Coronary artery (tissue), 2 donors: ENCODE measurements at regions not wholly inside any gene's neighbourhood (a gene's known extent, or its start where the extent isn't known, plus 50 kb on each side); places are given as distances from the start of the nearest gene placed in this dataset.

Source experiments
- DNase-seq: peaks from one replicate; pipeline ENCODE4 v3.0.0-alpha.2; 2017; ENCODE audit warnings: low spot score
- H3K27ac ChIP-seq, 2 donors: fragments of 200-600 bp; sonication (generic); one replicate each; pipeline ENCODE4 v1.5.1; 2016 to 2019
- H3K4me3 ChIP-seq: fragments of 200-600 bp; sonication (generic); 2 replicates; pipeline ENCODE4 v1.5.1; 2016; ENCODE audit warnings: mild to moderate bottlenecking, moderate library complexity
- TF ChIP-seq, protein P1 (sequence below): fragments of 200-600 bp; sonication (generic); IDR thresholded peaks from one replicate; pipeline ENCODE4 v1.5.1; 2019; ENCODE audit warnings: antibody characterized with exemption

DNA sequence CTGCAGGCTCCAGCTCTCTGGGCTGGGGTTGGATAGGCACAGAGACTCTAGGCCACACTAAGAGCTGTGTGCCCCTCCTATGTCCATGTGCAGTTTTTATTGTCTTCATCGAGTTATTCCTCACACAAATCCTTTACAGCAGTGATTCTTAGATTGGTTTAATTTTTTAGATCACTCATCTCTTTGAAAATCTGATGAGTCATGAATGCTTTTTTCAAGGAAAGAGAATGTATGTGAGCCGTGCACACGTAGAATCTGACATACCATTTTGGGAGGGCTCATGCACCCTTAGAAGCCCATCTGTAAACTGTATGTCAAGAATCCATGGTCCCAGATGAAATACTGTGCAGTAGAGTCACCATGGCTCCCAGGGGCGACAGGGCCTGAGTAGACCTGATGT, 100.7 kb upstream of the S1PR3 start:
- Histone ChIP-seq H3K27ac (no peak overlapping the region), H3K4me3 (no peak overlapping the region)
- TF ChIP-seq, protein P1, sequence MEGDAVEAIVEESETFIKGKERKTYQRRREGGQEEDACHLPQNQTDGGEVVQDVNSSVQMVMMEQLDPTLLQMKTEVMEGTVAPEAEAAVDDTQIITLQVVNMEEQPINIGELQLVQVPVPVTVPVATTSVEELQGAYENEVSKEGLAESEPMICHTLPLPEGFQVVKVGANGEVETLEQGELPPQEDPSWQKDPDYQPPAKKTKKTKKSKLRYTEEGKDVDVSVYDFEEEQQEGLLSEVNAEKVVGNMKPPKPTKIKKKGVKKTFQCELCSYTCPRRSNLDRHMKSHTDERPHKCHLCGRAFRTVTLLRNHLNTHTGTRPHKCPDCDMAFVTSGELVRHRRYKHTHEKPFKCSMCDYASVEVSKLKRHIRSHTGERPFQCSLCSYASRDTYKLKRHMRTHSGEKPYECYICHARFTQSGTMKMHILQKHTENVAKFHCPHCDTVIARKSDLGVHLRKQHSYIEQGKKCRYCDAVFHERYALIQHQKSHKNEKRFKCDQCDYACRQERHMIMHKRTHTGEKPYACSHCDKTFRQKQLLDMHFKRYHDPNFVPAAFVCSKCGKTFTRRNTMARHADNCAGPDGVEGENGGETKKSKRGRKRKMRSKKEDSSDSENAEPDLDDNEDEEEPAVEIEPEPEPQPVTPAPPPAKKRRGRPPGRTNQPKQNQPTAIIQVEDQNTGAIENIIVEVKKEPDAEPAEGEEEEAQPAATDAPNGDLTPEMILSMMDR = no peak
- DNase-seq = no peak

DNA sequence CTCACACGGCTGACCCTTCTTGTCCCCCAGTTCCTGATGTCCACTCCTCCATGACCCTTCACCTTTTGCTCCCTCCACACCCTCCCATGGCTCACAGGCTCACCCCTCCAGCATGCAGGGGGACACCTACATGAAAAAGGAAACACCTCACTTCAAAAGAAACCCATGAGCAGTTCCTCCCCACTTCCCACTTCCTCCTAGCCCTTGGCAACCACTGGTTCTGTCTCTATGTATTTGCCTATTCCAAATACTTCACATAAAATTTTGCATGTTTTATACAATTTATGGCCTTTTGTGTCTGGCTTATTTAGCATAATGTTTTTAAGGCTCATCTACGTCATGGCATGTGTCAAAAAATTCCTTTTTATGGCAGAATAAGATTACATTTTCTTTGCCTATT, 100.2 kb upstream of the S1PR3 start:
- no peak for DNase-seq
- TF ChIP-seq, protein P1 = no peak
- Histone ChIP-seq H3K27ac (no peak overlapping the region), H3K4me3 (no peak overlapping the region)

DNA sequence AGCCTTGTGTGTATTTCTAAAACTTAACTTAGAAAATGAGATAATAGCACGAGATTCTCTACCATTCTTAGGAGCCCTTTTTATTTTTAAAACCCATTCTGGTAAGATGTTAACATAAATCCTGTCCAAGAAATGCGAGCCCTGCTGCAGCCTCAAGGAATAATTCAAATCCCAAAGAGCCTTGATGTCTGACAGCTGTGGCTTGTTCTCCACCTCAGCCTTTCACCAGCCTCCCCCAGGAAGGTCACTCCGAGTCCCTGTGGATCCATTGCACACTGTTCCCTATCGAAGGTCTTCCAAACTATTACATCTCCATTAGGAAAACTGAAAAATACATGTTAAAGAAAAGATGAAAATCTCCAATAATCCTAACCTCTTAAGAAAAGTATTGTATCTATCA, 98.5 kb upstream of the S1PR3 start:
- no peak for DNase-seq
- Histone ChIP-seq H3K4me3 (no peak overlapping the region), H3K27ac (no peak overlapping the region)
- TF ChIP-seq, protein P1 = no peak

DNA sequence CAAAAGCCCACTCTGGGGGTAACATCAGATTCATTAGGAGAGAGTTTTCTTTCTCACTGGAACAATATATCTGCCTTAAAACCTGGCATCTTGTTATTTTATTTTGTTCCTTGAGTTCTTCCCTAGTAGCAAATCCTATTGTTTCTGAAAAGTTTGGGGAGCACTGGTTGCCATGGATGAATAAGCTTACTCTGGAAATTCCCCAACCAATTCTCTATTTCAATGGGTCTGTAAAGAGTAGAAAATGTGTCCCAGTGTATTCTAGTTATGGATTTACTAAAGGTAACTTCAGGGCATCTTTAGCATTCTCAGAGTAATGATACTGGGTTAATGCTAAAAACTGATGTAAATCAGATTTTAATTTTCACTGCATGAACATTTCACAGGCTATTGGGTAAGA, 94.2 kb upstream of the S1PR3 start:
- DNase-seq = no peak
- TF ChIP-seq, protein P1 = no peak
- H3K4me3 ChIP-seq = no peak overlapping the region
- H3K27ac ChIP-seq = no peak overlapping the region

DNA sequence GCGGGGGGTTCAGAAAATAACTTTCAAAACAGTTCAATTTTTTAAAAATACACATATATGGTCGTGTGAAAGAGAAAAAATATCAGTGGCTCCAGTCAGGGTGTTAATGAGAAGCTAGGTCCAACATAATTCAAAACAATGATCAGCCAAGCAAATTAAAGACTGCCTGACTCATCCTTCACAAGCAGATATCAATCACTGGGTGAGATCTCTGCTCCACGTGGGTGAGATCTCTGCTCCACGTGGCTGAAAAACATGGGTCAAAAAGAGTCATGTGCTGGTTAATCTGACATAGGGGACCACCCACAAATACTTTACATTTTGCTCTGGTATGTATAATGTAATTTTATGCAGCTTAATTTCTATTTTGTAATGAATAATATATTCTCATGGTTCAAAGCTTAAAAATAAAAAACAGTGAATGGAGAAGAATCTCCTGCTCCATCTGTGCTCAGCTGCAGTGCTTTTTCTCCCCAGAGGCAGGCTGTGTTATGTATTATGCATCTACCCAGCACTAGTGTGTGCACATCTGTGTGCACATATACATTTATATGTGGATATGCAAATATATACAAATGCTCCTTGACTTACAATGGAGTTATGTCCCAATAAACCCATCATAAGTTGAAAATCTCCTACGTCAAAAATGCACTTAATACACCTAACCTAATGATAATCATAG, 93.1 kb upstream of the S1PR3 start:
- TF ChIP-seq, protein P1 = no peak
- Histone ChIP-seq H3K4me3 (no peak overlapping the region), H3K27ac (no peak overlapping the region)
- no peak for DNase-seq

DNA sequence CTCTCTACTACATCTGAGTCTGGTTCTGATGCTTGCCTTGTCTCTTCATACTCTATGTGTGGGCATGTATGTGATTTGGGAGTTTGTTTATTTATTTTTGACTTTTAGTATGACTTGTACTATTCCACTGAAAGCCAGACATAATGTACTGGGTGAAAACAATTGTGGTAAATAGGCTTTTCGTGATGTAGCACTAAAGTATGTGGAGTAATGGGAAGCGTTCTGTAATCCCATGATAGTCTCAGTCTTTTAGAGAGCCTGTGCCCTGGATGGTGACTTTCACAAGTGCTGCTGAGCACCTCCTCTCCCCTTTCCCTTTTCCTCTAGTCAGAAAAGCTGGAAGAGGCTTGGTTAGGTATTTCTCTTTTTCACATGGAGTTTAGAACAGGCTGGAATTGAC, 85.8 kb upstream of the S1PR3 start:
- TF ChIP-seq, protein P1 = no peak
- DNase-seq = no peak
- Histone ChIP-seq H3K27ac (no peak overlapping the region), H3K4me3 (no peak overlapping the region)

DNA sequence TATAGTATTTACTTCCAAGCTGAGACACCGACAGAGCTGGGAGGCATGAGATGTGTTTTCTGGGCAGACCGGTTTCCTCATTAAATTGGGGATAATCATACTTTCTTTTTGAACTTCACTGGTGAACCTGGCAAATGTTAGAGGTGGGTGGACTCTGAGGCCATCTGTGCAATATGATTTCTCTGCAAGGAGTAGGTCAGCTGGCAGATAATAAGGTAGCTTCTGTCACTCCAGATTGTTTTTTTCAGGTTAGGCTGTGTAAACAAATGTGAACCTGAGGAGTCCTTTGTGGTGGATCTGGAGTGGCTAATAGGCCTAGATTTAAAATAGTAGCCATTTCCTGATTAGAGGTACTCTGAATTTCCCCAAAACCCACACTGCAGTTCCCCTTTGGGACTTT, 75.4 kb upstream of the S1PR3 start:
- Histone ChIP-seq H3K27ac (no peak overlapping the region), H3K4me3 (no peak overlapping the region)
- TF ChIP-seq, protein P1 = no peak
- DNase-seq = no peak
